Neural cell (in vitro differentiated cells): ENCODE measurements at regions not wholly inside any gene's neighbourhood (a gene's known extent, or its start where the extent isn't known, plus 50 kb on each side); places are given as distances from the start of the nearest gene placed in this dataset.

Experiments
- EZH2 ChIP-seq: fragments of 200-600, 300-800 bp; shearing (Covaris generic), sonication (generic); IDR thresholded peaks from 2 replicates; pipeline ENCODE4 v1.6.1; 2014; ENCODE audit warnings: antibody characterized with exemption, low read length, borderline replicate concordance, mild to moderate bottlenecking; ENCODE audit not compliant: insufficient read depth, poor library complexity, severe bottlenecking
- TF ChIP-seq, protein P1 (sequence below): fragments of 450-650 bp; IDR thresholded peaks from 2 replicates; pipeline ENCODE4 v1.5.1; 2014; ENCODE audit warnings: antibody characterized with exemption, mild to moderate bottlenecking, moderate library complexity; ENCODE audit not compliant: poor library complexity, severe bottlenecking

DNA sequence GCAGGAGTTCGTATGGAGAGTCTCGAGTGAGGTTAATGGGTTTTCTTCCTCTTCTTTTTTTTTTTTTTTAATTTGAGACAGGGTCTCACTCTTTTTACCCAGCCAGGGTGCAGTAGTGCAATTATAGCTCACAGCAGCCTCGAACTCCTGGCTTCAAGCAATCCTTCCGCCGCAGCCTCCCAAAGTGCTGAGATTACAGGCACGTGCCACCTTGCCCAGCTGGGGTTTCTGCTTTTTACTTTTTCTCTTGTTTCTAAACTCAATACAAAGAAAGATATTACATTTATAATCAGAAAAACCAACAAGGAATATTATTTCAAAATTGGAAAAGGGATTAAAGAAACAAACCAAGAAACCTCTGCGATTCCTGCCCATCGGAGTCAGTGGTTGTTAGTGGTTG is 175.9 kb downstream of the SEC14L1 start:
- TF ChIP-seq, protein P1, sequence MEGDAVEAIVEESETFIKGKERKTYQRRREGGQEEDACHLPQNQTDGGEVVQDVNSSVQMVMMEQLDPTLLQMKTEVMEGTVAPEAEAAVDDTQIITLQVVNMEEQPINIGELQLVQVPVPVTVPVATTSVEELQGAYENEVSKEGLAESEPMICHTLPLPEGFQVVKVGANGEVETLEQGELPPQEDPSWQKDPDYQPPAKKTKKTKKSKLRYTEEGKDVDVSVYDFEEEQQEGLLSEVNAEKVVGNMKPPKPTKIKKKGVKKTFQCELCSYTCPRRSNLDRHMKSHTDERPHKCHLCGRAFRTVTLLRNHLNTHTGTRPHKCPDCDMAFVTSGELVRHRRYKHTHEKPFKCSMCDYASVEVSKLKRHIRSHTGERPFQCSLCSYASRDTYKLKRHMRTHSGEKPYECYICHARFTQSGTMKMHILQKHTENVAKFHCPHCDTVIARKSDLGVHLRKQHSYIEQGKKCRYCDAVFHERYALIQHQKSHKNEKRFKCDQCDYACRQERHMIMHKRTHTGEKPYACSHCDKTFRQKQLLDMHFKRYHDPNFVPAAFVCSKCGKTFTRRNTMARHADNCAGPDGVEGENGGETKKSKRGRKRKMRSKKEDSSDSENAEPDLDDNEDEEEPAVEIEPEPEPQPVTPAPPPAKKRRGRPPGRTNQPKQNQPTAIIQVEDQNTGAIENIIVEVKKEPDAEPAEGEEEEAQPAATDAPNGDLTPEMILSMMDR, result no peak
- TF ChIP-seq EZH2, result no peak
